NB4 (cell line): ENCODE measurements at regions not wholly inside any gene's neighbourhood (a gene's known extent, or its start where the extent isn't known, plus 50 kb on each side); places are given as distances from the start of the nearest gene placed in this dataset.

Experiments used
- CTCF ChIP-seq: IDR thresholded peaks from one replicate; pipeline ENCODE4 v1.5.1; 2012; ENCODE audit warnings: low read depth, low read length
- MAX ChIP-seq: IDR thresholded peaks from 2 replicates; pipeline ENCODE4 v1.6.1; 2011; ENCODE audit warnings: low read depth, low read length

DNA sequence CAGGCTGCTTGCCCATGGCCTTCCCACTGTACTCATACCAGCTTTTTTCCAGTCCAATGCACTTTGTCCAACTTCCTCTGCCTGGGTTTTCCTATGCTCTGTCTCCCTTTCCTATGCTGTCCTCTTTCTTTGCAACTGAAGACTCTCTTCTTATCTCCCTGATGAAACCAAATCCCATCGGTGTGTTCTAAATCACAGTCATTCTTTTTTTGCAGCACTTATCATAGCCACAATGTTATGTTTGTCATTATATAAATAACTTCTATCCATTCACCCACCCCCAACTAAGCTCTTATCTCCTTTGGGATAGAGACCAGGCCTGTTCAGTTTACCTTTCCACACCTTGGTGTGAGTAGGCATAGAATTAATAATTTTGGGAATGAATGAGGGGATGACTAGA is 121.0 kb downstream of the GPX5 start:
- no peak for TF ChIP-seq MAX
- TF ChIP-seq CTCF, result no peak
